Activated CD8-positive, alpha-beta T cell treated with anti-CD3 and anti-CD28 coated beads, Interleukin-2, amount 10 ng/mL, durations not matched to agents 7 days and 5 days (primary cell): ENCODE measurements at regions not wholly inside any gene's neighbourhood (a gene's known extent, or its start where the extent isn't known, plus 50 kb on each side); places are given as distances from the start of the nearest gene placed in this dataset.

Source experiments
- ATAC-seq: fragments of 150-1000 bp; cut with Tn5 transposase; one replicate; pipeline ENCODE4 v1.10.0; 2021; ENCODE audit warnings: moderate library complexity
- CTCF ChIA-PET: fragments of 350-600 bp; sonication (Branson Sonifier 250); formaldehyde crosslinking; loops from one replicate; lab custom pipeline; 2021; ENCODE audit warnings: antibody characterized with exemption; lab: Charles Lee
- POLR2A ChIA-PET: fragments of 350-600 bp; sonication (Branson Sonifier 250); formaldehyde crosslinking; loops from one replicate; lab custom pipeline; 2021; ENCODE audit warnings: antibody characterized with exemption; lab: Charles Lee
- DNase-seq: peaks from one replicate; pipeline ENCODE4 v3.0.0-alpha.2; 2020
- H3K27ac Mint-ChIP-seq: one replicate; pipeline ENCODE4 v1.8.0; 2021; ENCODE audit warnings: mild to moderate bottlenecking, mixed read lengths
- H3K27me3 Mint-ChIP-seq: one replicate; pipeline ENCODE4 v1.8.0; 2021; ENCODE audit warnings: low read depth, mixed read lengths
- H3K36me3 Mint-ChIP-seq: one replicate; pipeline ENCODE4 v1.8.0; 2021; ENCODE audit warnings: low read depth, mixed read lengths
- H3K4me1 Mint-ChIP-seq: one replicate; pipeline ENCODE4 v1.8.0; 2021; ENCODE audit warnings: low read depth, mixed read lengths
- H3K4me3 Mint-ChIP-seq: one replicate; pipeline ENCODE4 v1.8.0; 2021; ENCODE audit warnings: mild to moderate bottlenecking, mixed read lengths
- H3K9me3 Mint-ChIP-seq: one replicate; pipeline ENCODE4 v1.8.0; 2022; ENCODE audit warnings: mixed read lengths; ENCODE audit not compliant: insufficient read depth

- DNase-seq = no peak
- ChIA-PET CTCF (no interaction called here), POLR2A (no interaction called here)
- no peak for ATAC-seq
- Mint-ChIP-seq H3K27ac (no peak overlapping the region), H3K27me3 (no peaks in the 10 kb centered on the region), H3K36me3 (no peaks in the 10 kb centered on the region), H3K9me3 (peaks cover 4% of the 10 kb centered on the region), H3K4me3 (no peak overlapping the region), H3K4me1 (no peaks in the 10 kb centered on the region)
These were observed 94.2 kb upstream of the CXCL12 start for GRCh38 chr10:44478876-44479705.

- DNase-seq = no peak
- Mint-ChIP-seq H3K27ac (no peak overlapping the region), H3K27me3 (no peaks in the 10 kb centered on the region), H3K9me3 (no peaks in the 10 kb centered on the region), H3K4me1 (no peaks in the 10 kb centered on the region), H3K4me3 (no peak overlapping the region), H3K36me3 (no peaks in the 10 kb centered on the region)
- ChIA-PET POLR2A (no interaction called here), CTCF (no interaction called here)
- no peak for ATAC-seq
These were observed 107.8 kb upstream of the CXCL12 start for GRCh38 chr10:44492678-44493077.

GRCh38 chr10:44498222-44498621, 113.3 kb upstream of the CXCL12 start:
- H3K4me3 Mint-ChIP-seq = no peak overlapping the region
- no peak for ATAC-seq
- peaks cover 7% of the 10 kb centered on the region for H3K9me3 Mint-ChIP-seq
- no peak overlapping the region for H3K27ac Mint-ChIP-seq
- no peaks in the 10 kb centered on the region for H3K36me3 Mint-ChIP-seq
- no peaks in the 10 kb centered on the region for H3K4me1 Mint-ChIP-seq
- CTCF ChIA-PET = no interaction called here
- no peak for DNase-seq
- POLR2A ChIA-PET = no interaction called here
- H3K27me3 Mint-ChIP-seq = no peaks in the 10 kb centered on the region

- no peak for ATAC-seq
- Mint-ChIP-seq H3K4me1 (no peaks in the 10 kb centered on the region), H3K27me3 (no peaks in the 10 kb centered on the region), H3K9me3 (peaks cover 7% of the 10 kb centered on the region), H3K36me3 (no peaks in the 10 kb centered on the region), H3K27ac (no peak overlapping the region), H3K4me3 (no peak overlapping the region)
- no peak for DNase-seq
- ChIA-PET CTCF (no interaction called here), POLR2A (no interaction called here)
These were observed 115.6 kb upstream of the CXCL12 start for GRCh38 chr10:44500451-44500850.

GRCh38 chr10:44506386-44506785, 121.5 kb upstream of the CXCL12 start:
- Mint-ChIP-seq H3K4me1 (no peaks in the 10 kb centered on the region), H3K9me3 (peaks cover 3% of the 10 kb centered on the region), H3K36me3 (no peaks in the 10 kb centered on the region), H3K27me3 (no peaks in the 10 kb centered on the region), H3K27ac (no peak overlapping the region), H3K4me3 (no peak overlapping the region)
- ChIA-PET POLR2A (no interaction called here), CTCF (no interaction called here)
- ATAC-seq (no peak), DNase-seq (no peak)

GRCh38 chr10:44510379-44511115, 125.7 kb upstream of the CXCL12 start:
- no peak for ATAC-seq
- CTCF ChIA-PET = no interaction called here
- H3K4me3 Mint-ChIP-seq = no peak overlapping the region
- H3K27me3 Mint-ChIP-seq = no peaks in the 10 kb centered on the region
- no peak for DNase-seq
- no peak overlapping the region for H3K27ac Mint-ChIP-seq
- H3K36me3 Mint-ChIP-seq = no peaks in the 10 kb centered on the region
- POLR2A ChIA-PET = no interaction called here
- H3K4me1 Mint-ChIP-seq = no peaks in the 10 kb centered on the region
- H3K9me3 Mint-ChIP-seq = no peaks in the 10 kb centered on the region

- ATAC-seq (no peak), DNase-seq (no peak)
- Mint-ChIP-seq H3K4me3 (no peak overlapping the region), H3K27me3 (no peaks in the 10 kb centered on the region), H3K9me3 (no peaks in the 10 kb centered on the region), H3K27ac (no peak overlapping the region), H3K4me1 (no peaks in the 10 kb centered on the region), H3K36me3 (no peaks in the 10 kb centered on the region)
- ChIA-PET CTCF (no interaction called here), POLR2A (no interaction called here)
These were observed 126.3 kb upstream of the CXCL12 start for GRCh38 chr10:44511166-44511565.

GRCh38 chr10:44511601-44512000, 126.7 kb upstream of the CXCL12 start:
- ATAC-seq (no peak), DNase-seq (no peak)
- H3K36me3 Mint-ChIP-seq = no peaks in the 10 kb centered on the region
- H3K4me3 Mint-ChIP-seq = no peak overlapping the region
- no peaks in the 10 kb centered on the region for H3K27me3 Mint-ChIP-seq
- H3K9me3 Mint-ChIP-seq = no peaks in the 10 kb centered on the region
- CTCF ChIA-PET = no interaction called here
- POLR2A ChIA-PET = no interaction called here
- no peaks in the 10 kb centered on the region for H3K4me1 Mint-ChIP-seq
- H3K27ac Mint-ChIP-seq = no peak overlapping the region

GRCh38 chr10:44512431-44513022, 127.6 kb upstream of the CXCL12 start:
- Mint-ChIP-seq H3K4me3 (no peak overlapping the region), H3K9me3 (no peaks in the 10 kb centered on the region), H3K36me3 (no peaks in the 10 kb centered on the region), H3K4me1 (no peaks in the 10 kb centered on the region), H3K27ac (no peak overlapping the region), H3K27me3 (no peaks in the 10 kb centered on the region)
- CTCF ChIA-PET = no interaction called here
- POLR2A ChIA-PET = no interaction called here
- DNase-seq (no peak), ATAC-seq (no peak)

- Mint-ChIP-seq H3K27ac (no peak overlapping the region), H3K4me1 (no peaks in the 10 kb centered on the region), H3K9me3 (no peaks in the 10 kb centered on the region), H3K27me3 (no peaks in the 10 kb centered on the region), H3K4me3 (no peak overlapping the region), H3K36me3 (no peaks in the 10 kb centered on the region)
- POLR2A ChIA-PET = no interaction called here
- CTCF ChIA-PET = no interaction called here
- DNase-seq = no peak
- ATAC-seq = no peak
These were observed 128.7 kb upstream of the CXCL12 start for GRCh38 chr10:44513591-44513990.

GRCh38 chr10:44516891-44517290, 132.0 kb upstream of the CXCL12 start:
- ChIA-PET CTCF (no interaction called here), POLR2A (no interaction called here)
- Mint-ChIP-seq H3K27ac (no peak overlapping the region), H3K4me3 (no peak overlapping the region), H3K4me1 (no peaks in the 10 kb centered on the region), H3K9me3 (no peaks in the 10 kb centered on the region), H3K36me3 (no peaks in the 10 kb centered on the region), H3K27me3 (no peaks in the 10 kb centered on the region)
- ATAC-seq = no peak
- no peak for DNase-seq

- Mint-ChIP-seq H3K4me1 (no peaks in the 10 kb centered on the region), H3K27me3 (no peaks in the 10 kb centered on the region), H3K27ac (no peak overlapping the region), H3K36me3 (no peaks in the 10 kb centered on the region), H3K4me3 (no peak overlapping the region), H3K9me3 (no peaks in the 10 kb centered on the region)
- ChIA-PET CTCF (no interaction called here), POLR2A (interaction anchor here (0.7 kb wide), 1 partner anchor 18 kb away, joined by 3 read pairs; no protein-coding TSS in a partner anchor)
- ATAC-seq (no peak), DNase-seq (no peak)
These were observed 132.7 kb upstream of the CXCL12 start for GRCh38 chr10:44517635-44518034.
